ENCODE measurements at regions not wholly inside any gene's neighbourhood (a gene's known extent, or its start where the extent isn't known, plus 50 kb on each side); places are given as distances from the start of the nearest gene placed in this dataset.

DNA sequence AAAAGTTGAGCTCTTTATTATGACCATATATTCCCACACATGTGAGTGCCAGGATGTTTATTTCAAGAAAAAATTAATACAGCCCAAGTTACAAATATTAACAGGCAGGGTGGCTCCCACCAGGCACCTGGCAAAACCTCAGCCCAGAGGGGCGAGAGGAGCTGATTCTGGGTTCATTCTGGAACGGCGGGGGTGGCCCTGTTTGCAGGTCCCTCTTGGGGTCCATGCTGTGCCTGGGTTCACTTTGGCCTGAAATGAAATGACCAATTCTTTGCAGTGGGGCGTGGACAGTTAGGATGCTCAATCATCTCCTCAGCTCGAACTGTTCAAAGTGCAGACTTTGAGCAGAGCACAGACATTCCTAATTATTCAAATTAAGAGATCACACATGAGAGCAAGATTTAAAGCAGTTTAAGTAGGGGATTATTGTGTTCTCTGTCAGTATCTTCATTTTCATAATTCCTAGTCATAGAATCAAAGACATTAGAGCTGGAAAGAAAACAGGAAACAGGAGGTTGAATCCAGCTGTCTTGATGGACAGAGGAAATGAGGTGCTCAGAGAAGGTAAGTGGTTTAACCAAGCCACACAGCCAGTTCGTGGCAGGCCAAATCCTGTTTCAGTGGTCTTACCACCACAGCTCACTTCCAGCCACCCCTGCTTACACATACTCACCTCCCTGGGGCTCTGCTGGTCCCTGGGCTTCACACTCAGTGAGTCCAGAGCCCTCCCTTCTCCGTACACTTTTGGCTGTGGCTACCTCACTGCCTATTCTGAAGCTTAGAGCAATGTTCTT is 363.9 kb upstream of the TNRC6C start:
- POLR2A ChIA-PET = no interaction called here
- Mint-ChIP-seq H3K27me3 (peaks cover 11% of the 10 kb centered on the region), H3K4me3 (no peak overlapping the region), H3K9me3 (no peaks in the 10 kb centered on the region), H3K36me3 (ENCODE audit: low read depth) (no peaks in the 10 kb centered on the region), H3K4me1 (ENCODE audit: low read depth) (peaks cover 8% of the 10 kb centered on the region), H3K27ac (no peak overlapping the region)
- Histone ChIP-seq H3K4me3 (ENCODE audit: low read length) (no peak overlapping the region), H3K4me1 (ENCODE audit: insufficient read depth, low read length) (no peaks in the 10 kb centered on the region), H3K36me3 (ENCODE audit: insufficient read depth, low read length) (no peaks in the 10 kb centered on the region), H3K9me3 (ENCODE audit: control insufficient read depth in 1 of 2, insufficient read depth in 1 of 2, low read length in 2 of 2) (no peaks in the 10 kb centered on the region), H3K27me3 (ENCODE audit: control insufficient read depth in 1 of 2, insufficient read depth in 2 of 2, low read length in 2 of 2) (no peaks in the 10 kb centered on the region), H3K27ac (ENCODE audit: low read depth in 1 of 2, low read length in 2 of 2) (no peak overlapping the region)
- ATAC-seq (ENCODE audit: poor library complexity) (no peak), DNase-seq (no peak)
- CTCF ChIA-PET = no interaction called here
- TF ChIP-seq, protein P1, sequence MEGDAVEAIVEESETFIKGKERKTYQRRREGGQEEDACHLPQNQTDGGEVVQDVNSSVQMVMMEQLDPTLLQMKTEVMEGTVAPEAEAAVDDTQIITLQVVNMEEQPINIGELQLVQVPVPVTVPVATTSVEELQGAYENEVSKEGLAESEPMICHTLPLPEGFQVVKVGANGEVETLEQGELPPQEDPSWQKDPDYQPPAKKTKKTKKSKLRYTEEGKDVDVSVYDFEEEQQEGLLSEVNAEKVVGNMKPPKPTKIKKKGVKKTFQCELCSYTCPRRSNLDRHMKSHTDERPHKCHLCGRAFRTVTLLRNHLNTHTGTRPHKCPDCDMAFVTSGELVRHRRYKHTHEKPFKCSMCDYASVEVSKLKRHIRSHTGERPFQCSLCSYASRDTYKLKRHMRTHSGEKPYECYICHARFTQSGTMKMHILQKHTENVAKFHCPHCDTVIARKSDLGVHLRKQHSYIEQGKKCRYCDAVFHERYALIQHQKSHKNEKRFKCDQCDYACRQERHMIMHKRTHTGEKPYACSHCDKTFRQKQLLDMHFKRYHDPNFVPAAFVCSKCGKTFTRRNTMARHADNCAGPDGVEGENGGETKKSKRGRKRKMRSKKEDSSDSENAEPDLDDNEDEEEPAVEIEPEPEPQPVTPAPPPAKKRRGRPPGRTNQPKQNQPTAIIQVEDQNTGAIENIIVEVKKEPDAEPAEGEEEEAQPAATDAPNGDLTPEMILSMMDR (IDR thresholded peaks at IDR 0.05) = no peak
- intact Hi-C loops (cut with DNase I, micrococcal nuclease) = no loop called here

DNA sequence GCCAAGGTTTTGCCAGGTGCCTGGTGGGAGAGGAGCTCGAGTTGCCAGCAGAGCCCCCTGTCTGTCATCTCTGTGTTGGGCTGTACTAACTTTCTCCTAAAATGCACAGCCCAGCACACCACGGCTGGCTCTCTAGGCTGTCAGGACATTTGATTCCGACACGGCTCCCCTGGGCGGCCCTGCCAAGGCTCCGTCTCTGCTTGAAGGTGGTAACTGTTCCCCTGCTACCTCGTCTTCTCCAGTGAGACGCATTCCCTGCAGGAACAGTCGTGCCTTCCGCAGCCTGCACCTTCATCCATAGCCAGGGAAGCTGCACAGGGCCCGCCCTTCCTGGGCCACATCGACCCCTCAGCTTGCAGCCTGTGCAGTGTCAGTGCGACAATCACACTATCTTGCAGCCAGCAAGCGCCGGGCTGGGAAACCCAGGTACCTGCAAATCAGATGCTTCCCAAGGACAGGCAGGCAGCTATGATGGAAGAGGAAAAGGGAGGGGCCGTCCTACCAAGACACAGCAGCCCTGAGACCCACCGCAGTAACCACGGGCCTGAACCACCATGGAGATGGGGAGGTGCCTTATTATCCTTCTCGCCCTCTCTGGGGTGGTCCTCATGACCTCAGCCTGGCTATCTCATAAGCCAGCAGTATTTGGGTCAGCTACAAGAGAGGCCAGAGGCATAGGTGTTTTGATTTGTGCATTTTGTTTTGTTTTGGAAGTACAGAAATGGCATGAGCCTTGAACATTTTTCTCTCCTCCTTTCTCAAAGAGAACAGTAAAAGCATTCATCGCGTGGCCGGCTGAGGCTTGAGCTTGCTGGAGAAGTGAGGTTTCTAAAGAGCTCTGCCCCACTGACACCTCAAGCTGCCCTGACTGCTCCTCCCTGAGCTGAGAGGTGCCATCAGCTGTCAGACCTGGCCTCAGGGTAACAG is 361.7 kb upstream of the TNRC6C start:
- peaks cover 0 to 2% of the 10 kb centered on the region in 2 experiments for H3K27me3 ChIP-seq (ENCODE audit: control insufficient read depth in 1 of 2, insufficient read depth in 2 of 2, low read length in 2 of 2)
- TF ChIP-seq, protein P1 (IDR thresholded peaks at IDR 0.05) = no peak
- H3K27me3 Mint-ChIP-seq = no peaks in the 10 kb centered on the region
- DNase-seq (no peak), ATAC-seq (ENCODE audit: poor library complexity) (no peak)
- intact Hi-C loops (cut with DNase I, micrococcal nuclease) = no loop called here
- no peaks in the 10 kb centered on the region for H3K9me3 Mint-ChIP-seq
- no peaks in the 10 kb centered on the region for H3K36me3 ChIP-seq (ENCODE audit: insufficient read depth, low read length)
- no peak overlapping the region for H3K4me3 Mint-ChIP-seq
- CTCF ChIA-PET = interaction anchor here (0.5 to 1.0 kb wide), 2 partner anchors 13 to 91 kb away, joined by 3 read pairs; no protein-coding TSS in a partner anchor
- POLR2A ChIA-PET = interaction anchor here (0.7 kb wide), 1 partner anchor 70 kb away, joined by 3 read pairs; no protein-coding TSS in a partner anchor
- H3K4me3 ChIP-seq (ENCODE audit: low read length) = no peak overlapping the region
- no peaks in the 10 kb centered on the region for H3K9me3 ChIP-seq (ENCODE audit: control insufficient read depth in 1 of 2, insufficient read depth in 1 of 2, low read length in 2 of 2)
- peaks cover 8% of the 10 kb centered on the region for H3K4me1 Mint-ChIP-seq (ENCODE audit: low read depth)
- H3K4me1 ChIP-seq (ENCODE audit: insufficient read depth, low read length) = no peaks in the 10 kb centered on the region
- H3K27ac ChIP-seq (ENCODE audit: low read depth in 1 of 2, low read length in 2 of 2) = no peak overlapping the region
- no peaks in the 10 kb centered on the region for H3K36me3 Mint-ChIP-seq (ENCODE audit: low read depth)
- H3K27ac Mint-ChIP-seq = no peak overlapping the region

DNA sequence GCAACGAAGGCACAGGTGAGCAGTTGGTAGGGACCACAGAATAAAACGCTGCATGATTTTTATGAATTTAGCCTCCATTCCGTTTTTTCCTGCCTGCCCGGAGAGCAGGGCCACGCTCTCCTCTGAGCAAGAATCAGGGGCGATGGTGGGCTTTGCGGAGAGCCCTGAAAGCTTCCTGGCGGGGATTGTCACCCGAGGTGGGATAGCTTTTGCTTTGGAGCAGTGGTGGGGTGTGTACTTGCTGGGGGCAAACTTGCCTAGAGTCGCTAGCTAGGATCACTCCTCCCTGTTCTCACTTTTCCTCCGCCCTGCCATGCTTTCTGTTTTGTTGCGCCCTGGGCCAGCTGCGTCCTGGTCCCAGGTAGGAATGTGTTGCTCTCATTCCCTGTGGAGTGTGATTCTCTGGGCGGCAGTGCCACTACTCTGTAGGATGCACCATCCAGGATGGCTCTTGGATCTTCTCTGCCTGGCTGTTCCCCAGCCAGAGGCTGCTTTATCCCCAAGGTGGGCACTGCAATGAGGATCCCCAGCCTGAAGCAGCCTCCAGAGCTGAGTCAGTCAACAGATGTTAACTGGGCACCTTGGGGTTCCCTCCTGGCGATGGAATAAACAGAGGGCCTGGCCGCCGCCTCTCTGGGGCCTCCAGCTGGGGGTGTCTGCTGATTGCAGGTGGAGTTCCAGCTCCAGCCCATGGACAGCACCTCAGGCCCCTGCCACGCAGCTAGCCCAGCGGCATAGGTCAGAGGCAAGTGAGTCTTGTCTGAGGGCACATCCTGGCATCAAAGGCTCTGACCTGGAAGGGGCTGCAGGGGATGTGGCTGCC is 360.9 kb upstream of the TNRC6C start:
- intact Hi-C loops (cut with DNase I, micrococcal nuclease) = no loop called here
- Mint-ChIP-seq H3K4me3 (no peak overlapping the region), H3K9me3 (no peaks in the 10 kb centered on the region), H3K36me3 (ENCODE audit: low read depth) (no peaks in the 10 kb centered on the region), H3K27me3 (no peaks in the 10 kb centered on the region), H3K27ac (no peak overlapping the region), H3K4me1 (ENCODE audit: low read depth) (peaks cover 8% of the 10 kb centered on the region)
- no peak overlapping the region for H3K27ac ChIP-seq (ENCODE audit: low read depth in 1 of 2, low read length in 2 of 2)
- POLR2A ChIA-PET = no interaction called here
- no peaks in the 10 kb centered on the region for H3K4me1 ChIP-seq (ENCODE audit: insufficient read depth, low read length)
- H3K27me3 ChIP-seq (ENCODE audit: control insufficient read depth in 1 of 2, insufficient read depth in 2 of 2, low read length in 2 of 2) = peaks cover 0 to 2% of the 10 kb centered on the region in 2 experiments
- H3K36me3 ChIP-seq (ENCODE audit: insufficient read depth, low read length) = no peaks in the 10 kb centered on the region
- no peak overlapping the region for H3K4me3 ChIP-seq (ENCODE audit: low read length)
- TF ChIP-seq, protein P1 (IDR thresholded peaks at IDR 0.05) = no peak
- ATAC-seq (ENCODE audit: poor library complexity) (no peak), DNase-seq (no peak)
- CTCF ChIA-PET = interaction anchor here (0.5 kb wide), 1 partner anchor 92 kb away, joined by 3 read pairs; no protein-coding TSS in a partner anchor
- no peaks in the 10 kb centered on the region for H3K9me3 ChIP-seq (ENCODE audit: control insufficient read depth in 1 of 2, insufficient read depth in 1 of 2, low read length in 2 of 2)
